ENCODE measurements at regions not wholly inside any gene's neighbourhood (a gene's known extent, or its start where the extent isn't known, plus 50 kb on each side); places are given as distances from the start of the nearest gene placed in this dataset.
A peak's percentile ranks its signal among the peaks of the same experiment; 100 is the strongest.

DNA sequence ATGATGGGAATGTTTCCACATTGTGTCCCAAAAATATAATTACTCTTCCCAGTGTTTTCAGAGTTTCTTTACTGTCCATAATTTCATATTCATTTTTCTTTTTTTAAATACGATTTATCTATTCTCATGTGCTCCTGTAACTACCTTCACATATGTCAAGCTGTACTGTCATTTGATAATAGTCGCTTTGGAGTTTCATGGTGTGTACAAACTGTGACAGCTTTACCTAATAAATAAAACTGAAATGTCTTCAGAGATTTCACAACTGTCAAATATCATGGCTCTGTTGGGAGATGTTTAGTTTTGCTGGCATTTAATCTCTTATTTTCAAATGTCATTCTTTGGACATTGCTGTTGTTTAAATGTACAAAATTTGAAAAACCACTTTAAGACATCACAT is 450.2 kb downstream of the TLL1 start:
- Histone ChIP-seq H3K36me3 (ENCODE audit: control insufficient read depth in 1 of 2, insufficient read depth in 2 of 2, low read length in 2 of 2) (no peaks in the 10 kb centered on the region), H3K9me3 (ENCODE audit: control insufficient read depth in 1 of 2, insufficient read depth in 1 of 2, low read depth in 1 of 2, low read length in 2 of 2) (no peaks in the 10 kb centered on the region), H3K27ac (ENCODE audit: low read depth, low read length) (no peak overlapping the region), H3K4me3 (replicated peaks in 1 of 2; ENCODE audit: low read depth in 1 of 2, low read length in 2 of 2) (no peak overlapping the region), H3K9me2 (ENCODE audit: insufficient read depth) (no peaks in the 10 kb centered on the region), H2AFZ (ENCODE audit: low read depth, low read length, poor library complexity, severe bottlenecking) (no peak overlapping the region), H3K4me2 (ENCODE audit: low read length) (no peak overlapping the region), H3K4me1 (ENCODE audit: control insufficient read depth in 1 of 2, insufficient read depth in 2 of 2, low read length in 2 of 2) (no peaks in the 10 kb centered on the region), H3K9ac (ENCODE audit: low read length) (no peak overlapping the region), H3K27me3 (ENCODE audit: insufficient read depth, low read length) (no peaks in the 10 kb centered on the region), H4K20me1 (ENCODE audit: insufficient read depth) (no peaks in the 10 kb centered on the region), H3K79me2 (ENCODE audit: insufficient read depth, low read length) (no peaks in the 10 kb centered on the region)
- ChIA-PET POLR2A (no interaction called here), RAD21 (ENCODE audit: low non-redundant PET in 1 of 2, low total read pairs in 2 of 2, uncharacterized antibody in 2 of 2, unreplicated experiment in 2 of 2) (no interaction called here), CTCF (interaction anchor here (3.0 kb wide), 1 partner anchor 271 kb away, joined by 12 read pairs; no protein-coding TSS in a partner anchor)
- no TSS peak for BruUV-seq (replicated peaks)
- intact Hi-C loops (cut with micrococcal nuclease): loop anchor here (5.0 kb wide), 1 partner anchor 269 kb away; no protein-coding TSS in a partner anchor
- ATAC-seq (no peak), DNase-seq (ENCODE audit: low read depth, low spot score) (no peak)
- TF ChIP-seq SIN3A (IDR thresholded peaks at IDR 0.05; ENCODE audit: low read depth) (no peak), POLR2A (IDR thresholded peaks at IDR 0.05; ENCODE audit: borderline replicate concordance, extremely low read depth, insufficient read depth, insufficient read length) (no peak), ZBTB33 (IDR thresholded peaks at IDR 0.05; ENCODE audit: extremely low read depth, insufficient replicate concordance, low read length) (no peak)

GRCh38 chr4:166324321-166324720 is 451.3 kb downstream of the TLL1 start:
- intact Hi-C loops (cut with micrococcal nuclease): loop anchor here (5.0 kb wide), 1 partner anchor 268 kb away; no protein-coding TSS in a partner anchor
- ChIA-PET POLR2A (no interaction called here), RAD21 (ENCODE audit: low non-redundant PET in 1 of 2, low total read pairs in 2 of 2, uncharacterized antibody in 2 of 2, unreplicated experiment in 2 of 2) (no interaction called here), CTCF (interaction anchor here (0.8 to 3.0 kb wide), 2 partner anchors 158 to 270 kb away, joined by 4 to 12 read pairs; no protein-coding TSS in a partner anchor)
- no peak overlapping the region for H3K4me2 ChIP-seq (ENCODE audit: low read length)
- peak; percentile 81 for ATAC-seq
- H4K20me1 ChIP-seq (ENCODE audit: insufficient read depth): no peaks in the 10 kb centered on the region
- TF ChIP-seq ELF1 (IDR thresholded peaks at IDR 0.05; ENCODE audit: borderline replicate concordance, low read depth) (no peak), CBX3 (IDR thresholded peaks at IDR 0.05; ENCODE audit: low read depth) (peak; percentile 23; the same call in 1 of the 2 replicates), EZH2 (IDR thresholded peaks at IDR 0.05) (no peak), SRF (IDR thresholded peaks at IDR 0.05; ENCODE audit: low read depth) (no peak), RAD21 (IDR thresholded peaks at IDR 0.05; ENCODE audit: low read depth) (peak; percentile 60), CTCF (IDR thresholded peaks at IDR 0.05 in 2 of 3, conservative IDR thresholded peaks at IDR 0.05 in 1 of 3; ENCODE audit: borderline replicate concordance in 1 of 3, insufficient read depth in 1 of 3, low read depth in 2 of 3, low read length in 2 of 3) (peak; percentile 23 to 70 (median 65); a peak in 5 of 6 replicates), SIN3A (IDR thresholded peaks at IDR 0.05; ENCODE audit: low read depth) (no peak)
- H3K27me3 ChIP-seq (ENCODE audit: insufficient read depth, low read length): no peaks in the 10 kb centered on the region
- H3K9me2 ChIP-seq (ENCODE audit: insufficient read depth): no peaks in the 10 kb centered on the region
- no peaks in the 10 kb centered on the region for H3K36me3 ChIP-seq (ENCODE audit: control insufficient read depth in 1 of 2, insufficient read depth in 2 of 2, low read length in 2 of 2)
- no peak overlapping the region for H2AFZ ChIP-seq (ENCODE audit: low read depth, low read length, poor library complexity, severe bottlenecking)
- no peak overlapping the region for H3K4me3 ChIP-seq (replicated peaks in 1 of 2; ENCODE audit: low read depth in 1 of 2, low read length in 2 of 2)
- H3K4me1 ChIP-seq (ENCODE audit: control insufficient read depth in 1 of 2, insufficient read depth in 2 of 2, low read length in 2 of 2): no peaks in the 10 kb centered on the region
- H3K9ac ChIP-seq (ENCODE audit: low read length): no peak overlapping the region
- peak; percentile 37 for DNase-seq (ENCODE audit: low read depth, low spot score)
- BruUV-seq (replicated peaks): no TSS peak
- H3K9me3 ChIP-seq (ENCODE audit: control insufficient read depth in 1 of 2, insufficient read depth in 1 of 2, low read depth in 1 of 2, low read length in 2 of 2): no peaks in the 10 kb centered on the region
- H3K27ac ChIP-seq (ENCODE audit: low read depth, low read length): no peak overlapping the region
- no peaks in the 10 kb centered on the region for H3K79me2 ChIP-seq (ENCODE audit: insufficient read depth, low read length)

All from HCT116 (cell line).